ENCODE measurements at regions not wholly inside any gene's neighbourhood (a gene's known extent, or its start where the extent isn't known, plus 50 kb on each side); places are given as distances from the start of the nearest gene placed in this dataset.

DNA sequence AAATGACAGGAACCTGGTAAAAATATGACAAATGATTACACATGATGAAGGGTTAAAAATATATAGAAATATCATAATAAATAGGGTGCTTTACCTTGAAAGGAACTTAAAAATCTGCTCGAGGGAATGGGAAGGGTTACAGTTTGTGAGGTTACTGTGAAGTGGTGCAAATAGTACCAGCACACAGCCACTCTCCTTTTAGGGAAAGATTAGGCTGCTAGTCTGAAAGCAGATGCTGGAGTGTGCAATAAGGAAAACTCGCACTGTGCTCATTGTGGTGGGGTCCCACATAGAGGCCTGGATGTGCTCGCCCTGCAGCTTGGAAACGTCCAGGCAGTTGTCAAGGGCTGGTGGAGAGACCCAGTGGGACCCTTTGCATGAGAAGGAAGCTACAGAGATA is 145.9 kb upstream of the TBX20 start:
- TF ChIP-seq, protein P1, sequence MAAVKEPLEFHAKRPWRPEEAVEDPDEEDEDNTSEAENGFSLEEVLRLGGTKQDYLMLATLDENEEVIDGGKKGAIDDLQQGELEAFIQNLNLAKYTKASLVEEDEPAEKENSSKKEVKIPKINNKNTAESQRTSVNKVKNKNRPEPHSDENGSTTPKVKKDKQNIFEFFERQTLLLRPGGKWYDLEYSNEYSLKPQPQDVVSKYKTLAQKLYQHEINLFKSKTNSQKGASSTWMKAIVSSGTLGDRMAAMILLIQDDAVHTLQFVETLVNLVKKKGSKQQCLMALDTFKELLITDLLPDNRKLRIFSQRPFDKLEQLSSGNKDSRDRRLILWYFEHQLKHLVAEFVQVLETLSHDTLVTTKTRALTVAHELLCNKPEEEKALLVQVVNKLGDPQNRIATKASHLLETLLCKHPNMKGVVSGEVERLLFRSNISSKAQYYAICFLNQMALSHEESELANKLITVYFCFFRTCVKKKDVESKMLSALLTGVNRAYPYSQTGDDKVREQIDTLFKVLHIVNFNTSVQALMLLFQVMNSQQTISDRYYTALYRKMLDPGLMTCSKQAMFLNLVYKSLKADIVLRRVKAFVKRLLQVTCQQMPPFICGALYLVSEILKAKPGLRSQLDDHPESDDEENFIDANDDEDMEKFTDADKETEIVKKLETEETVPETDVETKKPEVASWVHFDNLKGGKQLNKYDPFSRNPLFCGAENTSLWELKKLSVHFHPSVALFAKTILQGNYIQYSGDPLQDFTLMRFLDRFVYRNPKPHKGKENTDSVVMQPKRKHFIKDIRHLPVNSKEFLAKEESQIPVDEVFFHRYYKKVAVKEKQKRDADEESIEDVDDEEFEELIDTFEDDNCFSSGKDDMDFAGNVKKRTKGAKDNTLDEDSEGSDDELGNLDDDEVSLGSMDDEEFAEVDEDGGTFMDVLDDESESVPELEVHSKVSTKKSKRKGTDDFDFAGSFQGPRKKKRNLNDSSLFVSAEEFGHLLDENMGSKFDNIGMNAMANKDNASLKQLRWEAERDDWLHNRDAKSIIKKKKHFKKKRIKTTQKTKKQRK (IDR thresholded peaks at IDR 0.05; ENCODE audit: borderline replicate concordance, low read depth, low read length) = no peak
- TF ChIP-seq POLR2A (conservative IDR thresholded peaks at IDR 0.05) = no peak
- no peak for TF ChIP-seq HDAC8 (tag; IDR thresholded peaks at IDR 0.05)
- no peak for TF ChIP-seq ZNF274 (IDR thresholded peaks at IDR 0.05; ENCODE audit: borderline replicate concordance, low read depth, low read length)
- no peak for TF ChIP-seq KDM1A (IDR thresholded peaks at IDR 0.05)
- TF ChIP-seq DACH1 (IDR thresholded peaks at IDR 0.05; ENCODE audit: partially characterized antibody) = no peak
- TF ChIP-seq ZNF561 (CRISPR knock-in tag; conservative IDR thresholded peaks at IDR 0.05) = no peak
- no peak for TF ChIP-seq NFIC (IDR thresholded peaks at IDR 0.05)
- TF ChIP-seq ZBTB26 (CRISPR knock-in tag; IDR thresholded peaks at IDR 0.05) = no peak
- no peak for TF ChIP-seq MAZ (CRISPR knock-in tag; conservative IDR thresholded peaks at IDR 0.05 in 1 of 2, IDR thresholded peaks at IDR 0.05 in 1 of 2)
- TF ChIP-seq KDM4B (IDR thresholded peaks at IDR 0.05; ENCODE audit: borderline replicate concordance in 2 of 2, low read depth in 1 of 2) = no peak
- no peak for TF ChIP-seq TEAD4 (IDR thresholded peaks at IDR 0.05; ENCODE audit: low read length)
- no peak for TF ChIP-seq TEAD4 (CRISPR knock-in tag; IDR thresholded peaks at IDR 0.05; ENCODE audit: borderline replicate concordance)
